H9 (cell line): ENCODE measurements at regions not wholly inside any gene's neighbourhood (a gene's known extent, or its start where the extent isn't known, plus 50 kb on each side); places are given as distances from the start of the nearest gene placed in this dataset.

ENCODE experiments used
- DNase-seq: peaks from one replicate; pipeline ENCODE4 v3.0.0-alpha.2; 2017
- H2AFZ ChIP-seq: one replicate; pipeline ENCODE4 v1.6.1; 2013; ENCODE audit warnings: mild to moderate bottlenecking, low read length, control low read depth, moderate library complexity
- H2AK5ac ChIP-seq: 2 replicates; pipeline ENCODE4 v1.6.1; 2013; ENCODE audit warnings: low read length, control low read depth, mixed read lengths; ENCODE audit not compliant: insufficient read length
- H2BK120ac ChIP-seq: one replicate; pipeline ENCODE4 v1.6.1; 2013; ENCODE audit warnings: low read depth, mild to moderate bottlenecking, low read length, control low read depth, inconsistent platforms; ENCODE audit not compliant: poor library complexity, severe bottlenecking
- H2BK12ac ChIP-seq: 2 replicates; pipeline ENCODE4 v1.6.1; 2013; ENCODE audit warnings: low read length, control low read depth, mixed read lengths, low read depth; ENCODE audit not compliant: insufficient read length
- H2BK15ac ChIP-seq: 2 replicates; pipeline ENCODE4 v1.6.1; 2013; ENCODE audit warnings: low read depth, low read length, control low read depth
- H2BK20ac ChIP-seq: one replicate; pipeline ENCODE4 v1.6.1; 2013; ENCODE audit warnings: low read depth, mild to moderate bottlenecking, low read length, control low read depth, inconsistent platforms; ENCODE audit not compliant: poor library complexity, severe bottlenecking
- H2BK5ac ChIP-seq: 2 replicates; pipeline ENCODE4 v1.6.1; 2013; ENCODE audit warnings: low read length, control low read depth, mixed read lengths; ENCODE audit not compliant: insufficient read length
- H3K14ac ChIP-seq: 2 replicates; pipeline ENCODE4 v1.6.1; 2013; ENCODE audit warnings: low read length, control low read depth; ENCODE audit not compliant: insufficient read depth
- H3K18ac ChIP-seq: 2 replicates; pipeline ENCODE4 v1.6.1; 2013; ENCODE audit warnings: low read depth, mild to moderate bottlenecking, mixed read lengths, low read length, control low read depth; ENCODE audit not compliant: insufficient read length
- H3K23ac ChIP-seq: 2 replicates; pipeline ENCODE4 v1.6.1; 2013; ENCODE audit warnings: low read length, control low read depth, mixed read lengths, low read depth; ENCODE audit not compliant: insufficient read length
- H3K23me2 ChIP-seq: 2 replicates; pipeline ENCODE4 v1.6.1; 2013; ENCODE audit warnings: low read depth, mild to moderate bottlenecking, mixed read lengths, low read length, control low read depth; ENCODE audit not compliant: insufficient read length, poor library complexity, severe bottlenecking
- H3K27ac ChIP-seq: 2 replicates; pipeline ENCODE4 v1.5.1; 2013; ENCODE audit warnings: low read length, control low read depth, mixed read lengths, low read depth; ENCODE audit not compliant: insufficient read length
- H3K27me3 ChIP-seq: 2 replicates; pipeline ENCODE4 v1.6.1; 2013; ENCODE audit warnings: low read length, control low read depth, inconsistent platforms; ENCODE audit not compliant: insufficient read depth
- H3K4ac ChIP-seq: 2 replicates; pipeline ENCODE4 v1.6.1; 2013; ENCODE audit warnings: low read depth, mild to moderate bottlenecking, control low read depth, inconsistent platforms, low read length, moderate library complexity
- H3K4me1 ChIP-seq: 2 replicates; pipeline ENCODE4 v1.6.1; 2013; ENCODE audit warnings: low read length, control low read depth, inconsistent platforms; ENCODE audit not compliant: insufficient read depth
- H3K4me2 ChIP-seq: 2 replicates; pipeline ENCODE4 v1.6.1; 2013; ENCODE audit warnings: low read length, control low read depth, mixed read lengths; ENCODE audit not compliant: insufficient read length, insufficient read depth
- H3K56ac ChIP-seq: 2 replicates; pipeline ENCODE4 v1.6.1; 2013; ENCODE audit warnings: low read depth, mild to moderate bottlenecking, mixed read lengths, low read length, control low read depth; ENCODE audit not compliant: insufficient read length
- H3K79me1 ChIP-seq: 2 replicates; pipeline ENCODE4 v1.6.1; 2013; ENCODE audit warnings: low read depth, mild to moderate bottlenecking, moderate library complexity, low read length, control low read depth, inconsistent platforms; ENCODE audit not compliant: insufficient read depth, poor library complexity, severe bottlenecking
- H3K79me2 ChIP-seq: 2 replicates; pipeline ENCODE4 v1.6.1; 2013; ENCODE audit warnings: low read length, control low read depth, inconsistent platforms; ENCODE audit not compliant: insufficient read depth
- H3K9ac ChIP-seq: 2 replicates; pipeline ENCODE4 v1.6.1; 2013; ENCODE audit warnings: low read length, control low read depth, mixed read lengths; ENCODE audit not compliant: insufficient read length; ENCODE audit errors: extremely low read depth
- H3K9me3 ChIP-seq: one replicate; pipeline ENCODE4 v1.6.1; 2013; ENCODE audit warnings: low read depth, low read length, inconsistent platforms; ENCODE audit not compliant: control insufficient read depth
- H3T11ph ChIP-seq: one replicate; pipeline ENCODE4 v1.6.1; 2013; ENCODE audit warnings: mild to moderate bottlenecking, low read length, control low read depth, inconsistent platforms
- H4K20me1 ChIP-seq: one replicate; pipeline ENCODE4 v1.6.1; 2013; ENCODE audit not compliant: control insufficient read depth, insufficient read length, insufficient read depth
- H4K5ac ChIP-seq: 2 replicates; pipeline ENCODE4 v1.6.1; 2013; ENCODE audit warnings: low read depth, mild to moderate bottlenecking, mixed read lengths, low read length, control low read depth; ENCODE audit not compliant: insufficient read length
- H4K8ac ChIP-seq: replicated peaks from 2 replicates; pipeline ENCODE4 v1.6.1; 2013; ENCODE audit warnings: low read length, control low read depth, mixed read lengths, low read depth; ENCODE audit not compliant: insufficient read length
- H4K91ac ChIP-seq: 2 replicates; pipeline ENCODE4 v1.6.1; 2013; ENCODE audit warnings: low read depth, mild to moderate bottlenecking, moderate library complexity, mixed read lengths, low read length, control low read depth; ENCODE audit not compliant: insufficient read length
- H3K27ac Mint-ChIP-seq, 3 experiments: 2 replicates in 2 of 3; 3 replicates in 1 of 3; pipeline ENCODE4 v1.8.0; 2020 to 2021; ENCODE audit warnings: mixed read lengths in 3 of 3, mild to moderate bottlenecking in 1 of 3, moderate library complexity in 1 of 3
- H3K27me3 Mint-ChIP-seq: 2 replicates; pipeline ENCODE4 v1.8.0; 2021; ENCODE audit warnings: low read depth, mild to moderate bottlenecking, moderate library complexity, mixed read lengths
- H3K36me3 Mint-ChIP-seq, 3 experiments: 2 replicates in 2 of 3; 3 replicates in 1 of 3; pipeline ENCODE4 v1.8.0; 2020 to 2021; ENCODE audit warnings: low read depth in 3 of 3, mixed read lengths in 3 of 3; ENCODE audit not compliant: insufficient read depth in 1 of 3
- H3K4me1 Mint-ChIP-seq, 2 experiments: 2 replicates each; pipeline ENCODE4 v1.8.0; 2020; ENCODE audit warnings: mixed read lengths in 2 of 2
- H3K4me3 Mint-ChIP-seq, 2 experiments: 2 replicates in 1 of 2; 3 replicates in 1 of 2; pipeline ENCODE4 v1.8.0; 2020 to 2021; ENCODE audit warnings: mild to moderate bottlenecking in 2 of 2, mixed read lengths in 2 of 2, moderate library complexity in 1 of 2
- H3K9me3 Mint-ChIP-seq, 2 experiments: 2 replicates in 1 of 2; 3 replicates in 1 of 2; pipeline ENCODE4 v1.8.0; 2020; ENCODE audit warnings: mild to moderate bottlenecking in 2 of 2, mixed read lengths in 2 of 2, moderate library complexity in 1 of 2
- WGBS: extraction: QIAGEN DNeasy Blood & Tissue Kit; methylation state at CpG from one replicate; pipeline ENCODE4 v1.1.7; 2013; ENCODE audit warnings: missing lambda C conversion rate, low lambda C conversion rate, mixed read lengths; ENCODE audit not compliant: insufficient read length; ENCODE audit errors: extremely low coverage; 5-methylcytosine and 5-hydroxymethylcytosine counted together
- TF ChIP-seq, protein P1 (sequence below): fragments of 200-600 bp; sonication (generic); conservative IDR thresholded peaks from 3 replicates; pipeline ENCODE4 v1.8.0; 2021; ENCODE audit warnings: antibody characterized with exemption, mild to moderate bottlenecking

DNA sequence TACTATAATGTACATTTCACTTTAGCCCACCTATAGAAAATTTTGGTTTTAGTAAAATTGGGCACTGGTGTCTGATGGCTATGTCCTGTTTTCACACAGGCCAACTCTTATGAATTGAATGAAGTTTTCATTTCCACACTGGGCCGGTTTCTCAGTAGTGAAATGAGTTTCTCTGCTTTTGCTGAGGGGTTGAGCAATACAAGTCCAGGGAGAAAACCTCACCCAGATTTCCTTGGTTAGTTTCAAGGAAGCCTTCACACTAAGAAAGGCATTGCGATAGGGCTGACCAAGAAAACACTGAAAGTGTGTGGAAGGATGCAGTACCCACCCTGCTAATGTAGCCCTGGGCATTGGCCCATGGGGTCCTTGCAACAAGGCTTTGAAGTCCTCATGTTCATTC lies 331.5 kb upstream of the CFAP20DC start:
- H3K56ac ChIP-seq, result no peak overlapping the region

More for the DNA sequence above, 331.5 kb upstream of the CFAP20DC start:
- no peak overlapping the region for H3K27ac ChIP-seq
- H3K79me1 ChIP-seq, result no peaks in the 10 kb centered on the region
- H3K4me1 Mint-ChIP-seq, result no peaks in the 10 kb centered on the region
- no peak overlapping the region for H2BK20ac ChIP-seq
- H2BK5ac ChIP-seq, result no peak overlapping the region
- no peak overlapping the region for H3K14ac ChIP-seq
- H3K4me2 ChIP-seq, result no peak overlapping the region
- no peak overlapping the region for H2AFZ ChIP-seq
- H3K9me3 ChIP-seq, result no peaks in the 10 kb centered on the region
- DNase-seq, result no peak
- no peak overlapping the region for H3K27ac Mint-ChIP-seq
- H2BK12ac ChIP-seq, result no peak overlapping the region
- TF ChIP-seq, protein P1, sequence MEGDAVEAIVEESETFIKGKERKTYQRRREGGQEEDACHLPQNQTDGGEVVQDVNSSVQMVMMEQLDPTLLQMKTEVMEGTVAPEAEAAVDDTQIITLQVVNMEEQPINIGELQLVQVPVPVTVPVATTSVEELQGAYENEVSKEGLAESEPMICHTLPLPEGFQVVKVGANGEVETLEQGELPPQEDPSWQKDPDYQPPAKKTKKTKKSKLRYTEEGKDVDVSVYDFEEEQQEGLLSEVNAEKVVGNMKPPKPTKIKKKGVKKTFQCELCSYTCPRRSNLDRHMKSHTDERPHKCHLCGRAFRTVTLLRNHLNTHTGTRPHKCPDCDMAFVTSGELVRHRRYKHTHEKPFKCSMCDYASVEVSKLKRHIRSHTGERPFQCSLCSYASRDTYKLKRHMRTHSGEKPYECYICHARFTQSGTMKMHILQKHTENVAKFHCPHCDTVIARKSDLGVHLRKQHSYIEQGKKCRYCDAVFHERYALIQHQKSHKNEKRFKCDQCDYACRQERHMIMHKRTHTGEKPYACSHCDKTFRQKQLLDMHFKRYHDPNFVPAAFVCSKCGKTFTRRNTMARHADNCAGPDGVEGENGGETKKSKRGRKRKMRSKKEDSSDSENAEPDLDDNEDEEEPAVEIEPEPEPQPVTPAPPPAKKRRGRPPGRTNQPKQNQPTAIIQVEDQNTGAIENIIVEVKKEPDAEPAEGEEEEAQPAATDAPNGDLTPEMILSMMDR, result no peak
- H3K4ac ChIP-seq, result no peak overlapping the region
- H3K9ac ChIP-seq, result no peak overlapping the region
- H3K4me1 ChIP-seq, result no peaks in the 10 kb centered on the region
- H2BK120ac ChIP-seq, result no peak overlapping the region
- no peak overlapping the region for H4K8ac ChIP-seq
- H4K91ac ChIP-seq, result no peak overlapping the region
- no peak overlapping the region for H4K5ac ChIP-seq
- H3K36me3 Mint-ChIP-seq, result no peaks in the 10 kb centered on the region
- H3K27me3 ChIP-seq, result no peaks in the 10 kb centered on the region
- H3K4me3 Mint-ChIP-seq, result no peak overlapping the region
- no peak overlapping the region for H3K23ac ChIP-seq
- H4K20me1 ChIP-seq, result no peaks in the 10 kb centered on the region
- no peak overlapping the region for H3T11ph ChIP-seq
- H3K27me3 Mint-ChIP-seq, result peaks cover 4% of the 10 kb centered on the region; the same call in 1 of the 2 replicates
- H3K9me3 Mint-ChIP-seq, result no peaks in the 10 kb centered on the region
- H2BK15ac ChIP-seq, result no peak overlapping the region
- no peak overlapping the region for H3K18ac ChIP-seq
- H2AK5ac ChIP-seq, result no peak overlapping the region
- no peaks in the 10 kb centered on the region for H3K79me2 ChIP-seq
- H3K23me2 ChIP-seq, result no peaks in the 10 kb centered on the region
- no CpG with 5 or more reads among the region's 2 CpGs for WGBS
